Peyer's patch (tissue), 4 donors: ENCODE measurements at regions not wholly inside any gene's neighbourhood (a gene's known extent, or its start where the extent isn't known, plus 50 kb on each side); places are given as distances from the start of the nearest gene placed in this dataset.

Experiments used
- POLR2A ChIP-seq, 2 donors: fragments of 450-650 bp; IDR thresholded peaks; one replicate each; pipeline ENCODE4 v1.5.1; 2017; ENCODE audit warnings: antibody characterized with exemption in 2 of 2, mild to moderate bottlenecking in 2 of 2, moderate library complexity in 2 of 2
- TF ChIP-seq, protein P1 (sequence below), 6 experiments: fragments of 450-650 bp in 4 of 6; fragments of 200-600 bp in 2 of 6; sonication (generic) in 1 of 6; IDR thresholded peaks; one replicate each; pipeline ENCODE4 v1.5.1; 2017 to 2019; ENCODE audit warnings: antibody characterized with exemption in 6 of 6, mild to moderate bottlenecking in 3 of 6, moderate library complexity in 1 of 6

DNA sequence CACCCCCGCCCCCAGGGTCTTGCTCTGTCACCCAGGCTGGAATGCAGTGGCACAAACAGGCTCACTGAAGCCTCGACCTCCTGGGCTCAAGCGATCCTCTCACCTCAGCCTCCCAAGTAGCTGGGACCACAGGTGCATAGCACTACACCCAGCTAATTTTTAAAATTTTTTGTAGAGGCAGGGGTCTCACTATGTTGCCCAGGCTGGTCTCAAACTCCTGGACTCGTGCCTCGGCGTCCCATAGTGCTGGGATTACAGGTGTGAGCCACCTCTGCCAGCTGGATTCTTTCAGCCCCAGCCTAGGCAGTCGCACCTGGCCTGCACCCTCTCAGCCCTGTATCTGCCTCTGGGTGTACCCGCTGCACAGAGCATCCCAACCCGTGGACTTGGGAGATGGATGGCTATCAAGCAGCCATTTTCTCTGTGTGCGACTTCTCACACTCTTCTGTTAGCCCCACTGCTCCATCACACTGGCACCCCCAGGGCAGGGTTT lies 166.4 kb upstream of the HAAO start:
- TF ChIP-seq, protein P1, sequence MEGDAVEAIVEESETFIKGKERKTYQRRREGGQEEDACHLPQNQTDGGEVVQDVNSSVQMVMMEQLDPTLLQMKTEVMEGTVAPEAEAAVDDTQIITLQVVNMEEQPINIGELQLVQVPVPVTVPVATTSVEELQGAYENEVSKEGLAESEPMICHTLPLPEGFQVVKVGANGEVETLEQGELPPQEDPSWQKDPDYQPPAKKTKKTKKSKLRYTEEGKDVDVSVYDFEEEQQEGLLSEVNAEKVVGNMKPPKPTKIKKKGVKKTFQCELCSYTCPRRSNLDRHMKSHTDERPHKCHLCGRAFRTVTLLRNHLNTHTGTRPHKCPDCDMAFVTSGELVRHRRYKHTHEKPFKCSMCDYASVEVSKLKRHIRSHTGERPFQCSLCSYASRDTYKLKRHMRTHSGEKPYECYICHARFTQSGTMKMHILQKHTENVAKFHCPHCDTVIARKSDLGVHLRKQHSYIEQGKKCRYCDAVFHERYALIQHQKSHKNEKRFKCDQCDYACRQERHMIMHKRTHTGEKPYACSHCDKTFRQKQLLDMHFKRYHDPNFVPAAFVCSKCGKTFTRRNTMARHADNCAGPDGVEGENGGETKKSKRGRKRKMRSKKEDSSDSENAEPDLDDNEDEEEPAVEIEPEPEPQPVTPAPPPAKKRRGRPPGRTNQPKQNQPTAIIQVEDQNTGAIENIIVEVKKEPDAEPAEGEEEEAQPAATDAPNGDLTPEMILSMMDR (IDR thresholded peaks at IDR 0.05): no peak
- TF ChIP-seq POLR2A (IDR thresholded peaks at IDR 0.05): no peak
